ENCODE measurements at regions not wholly inside any gene's neighbourhood (a gene's known extent, or its start where the extent isn't known, plus 50 kb on each side); places are given as distances from the start of the nearest gene placed in this dataset.

GRCh38 chr6:16819752-16820151 is 58.5 kb upstream of the ATXN1 start:
- TF ChIP-seq CTCF (IDR thresholded peaks at IDR 0.05) (no peak), POLR2A (IDR thresholded peaks at IDR 0.05) (no peak), POLR2AphosphoS5 (IDR thresholded peaks at IDR 0.05) (no peak), EP300 (IDR thresholded peaks at IDR 0.05) (no peak)

Measured in suprapubic skin (tissue), 4 donors.